ENCODE measurements at regions not wholly inside any gene's neighbourhood (a gene's known extent, or its start where the extent isn't known, plus 50 kb on each side); places are given as distances from the start of the nearest gene placed in this dataset.

GRCh38 chr14:83744891-83745290 is 1785.1 kb upstream of the FLRT2 start:
- TF ChIP-seq CTCF (IDR thresholded peaks at IDR 0.05) (no peak), POLR2A (IDR thresholded peaks at IDR 0.05) (no peak), POLR2AphosphoS5 (IDR thresholded peaks at IDR 0.05; ENCODE audit: insufficient read depth in 1 of 2, low read depth in 1 of 2) (no peak)

All from vagina (tissue), 2 donors.